ENCODE measurements at regions not wholly inside any gene's neighbourhood (a gene's known extent, or its start where the extent isn't known, plus 50 kb on each side); places are given as distances from the start of the nearest gene placed in this dataset.

DNA sequence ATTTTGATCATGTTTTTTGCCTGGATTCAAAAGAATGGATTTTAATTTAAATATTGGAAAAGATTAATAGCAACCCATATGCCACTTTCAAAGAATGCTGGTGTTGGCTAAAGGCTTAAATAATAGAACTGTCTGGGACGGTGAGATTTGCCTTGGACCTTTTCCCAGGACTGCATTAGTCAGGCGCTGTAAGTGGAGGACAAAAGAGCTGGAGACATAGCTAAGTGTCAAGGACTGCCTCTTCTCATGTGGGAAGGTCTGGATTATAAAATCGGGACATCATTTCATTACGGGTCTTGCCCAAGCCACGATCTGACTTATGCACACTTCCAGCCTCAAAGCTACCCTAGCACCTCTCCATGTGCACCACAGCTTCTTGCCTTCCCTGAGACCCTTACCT, 458.5 kb upstream of the DEPDC1 start:
- TF ChIP-seq, protein P1, sequence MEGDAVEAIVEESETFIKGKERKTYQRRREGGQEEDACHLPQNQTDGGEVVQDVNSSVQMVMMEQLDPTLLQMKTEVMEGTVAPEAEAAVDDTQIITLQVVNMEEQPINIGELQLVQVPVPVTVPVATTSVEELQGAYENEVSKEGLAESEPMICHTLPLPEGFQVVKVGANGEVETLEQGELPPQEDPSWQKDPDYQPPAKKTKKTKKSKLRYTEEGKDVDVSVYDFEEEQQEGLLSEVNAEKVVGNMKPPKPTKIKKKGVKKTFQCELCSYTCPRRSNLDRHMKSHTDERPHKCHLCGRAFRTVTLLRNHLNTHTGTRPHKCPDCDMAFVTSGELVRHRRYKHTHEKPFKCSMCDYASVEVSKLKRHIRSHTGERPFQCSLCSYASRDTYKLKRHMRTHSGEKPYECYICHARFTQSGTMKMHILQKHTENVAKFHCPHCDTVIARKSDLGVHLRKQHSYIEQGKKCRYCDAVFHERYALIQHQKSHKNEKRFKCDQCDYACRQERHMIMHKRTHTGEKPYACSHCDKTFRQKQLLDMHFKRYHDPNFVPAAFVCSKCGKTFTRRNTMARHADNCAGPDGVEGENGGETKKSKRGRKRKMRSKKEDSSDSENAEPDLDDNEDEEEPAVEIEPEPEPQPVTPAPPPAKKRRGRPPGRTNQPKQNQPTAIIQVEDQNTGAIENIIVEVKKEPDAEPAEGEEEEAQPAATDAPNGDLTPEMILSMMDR (IDR thresholded peaks at IDR 0.05): no peak
- TF ChIP-seq POLR2A (IDR thresholded peaks at IDR 0.05): no peak
